GM20000 (cell line): ENCODE measurements at regions not wholly inside any gene's neighbourhood (a gene's known extent, or its start where the extent isn't known, plus 50 kb on each side); places are given as distances from the start of the nearest gene placed in this dataset.

Experiments used
- DNase-seq: peaks from one replicate; pipeline ENCODE4 v3.0.0; 2012; ENCODE audit warnings: low spot score
- CTCF ChIP-seq: IDR thresholded peaks from 2 replicates; pipeline ENCODE4 v1.5.1; 2012; ENCODE audit warnings: mild to moderate bottlenecking, control low read depth; ENCODE audit errors: extremely low read depth, missing control alignments

DNA sequence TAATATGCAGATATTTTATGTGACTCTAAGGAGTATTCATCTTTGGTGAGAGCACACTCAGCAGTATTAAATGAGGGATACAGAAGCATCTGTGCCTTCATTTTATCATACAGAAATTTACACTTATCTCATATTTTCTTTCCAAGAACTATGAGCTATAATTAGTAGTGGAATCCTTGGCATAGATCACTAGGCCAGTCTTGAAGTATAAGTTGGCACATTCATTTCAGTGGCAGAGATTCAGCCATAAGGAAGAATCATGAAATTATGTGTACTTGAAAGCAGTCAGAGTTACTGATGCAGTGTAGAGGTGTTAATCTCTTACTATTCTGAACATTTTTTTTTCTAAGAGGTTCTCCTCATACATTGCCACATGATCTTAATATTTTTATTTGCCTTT lies 393.6 kb upstream of the GOLIM4 start:
- no peak for TF ChIP-seq CTCF
- DNase-seq, result no peak

- no peak for DNase-seq
Observed at GRCh38 chr3:168485936-168486335, 390.2 kb upstream of the GOLIM4 start.

DNA sequence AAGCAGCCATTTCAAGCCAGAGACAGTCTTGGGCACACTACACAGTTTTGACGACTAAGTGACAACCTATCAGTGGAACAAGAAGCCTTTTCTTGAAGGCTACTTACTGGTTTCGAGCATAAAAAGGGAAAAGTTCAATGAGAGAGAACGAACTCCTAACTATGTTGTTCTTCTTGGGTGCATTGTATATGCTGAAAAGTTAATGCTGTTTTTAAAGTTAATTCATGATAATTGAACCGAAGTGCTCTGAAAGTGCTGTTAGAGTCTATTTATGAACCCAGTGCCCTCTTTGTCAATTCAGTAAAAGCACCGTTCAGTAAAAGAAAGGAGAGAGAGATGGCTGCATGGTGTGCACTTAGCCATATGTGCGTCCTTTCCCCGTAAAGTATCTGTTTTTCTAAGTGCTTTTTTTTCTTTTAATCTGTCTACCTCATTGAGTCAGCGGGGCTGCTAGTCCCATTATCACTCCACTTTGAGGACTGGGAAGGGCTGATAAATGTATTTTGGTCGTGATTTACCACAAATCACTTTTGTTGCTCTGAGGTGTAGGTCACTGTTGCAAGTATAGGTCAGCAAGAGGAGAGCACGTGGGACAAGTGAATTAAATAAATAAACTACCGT lies 380.7 kb upstream of the GOLIM4 start:
- TF ChIP-seq CTCF, result no peak
- DNase-seq, result no peak

More at GRCh38 chr3:168485936-168486335, 390.2 kb upstream of the GOLIM4 start:
- no peak for TF ChIP-seq CTCF

DNA sequence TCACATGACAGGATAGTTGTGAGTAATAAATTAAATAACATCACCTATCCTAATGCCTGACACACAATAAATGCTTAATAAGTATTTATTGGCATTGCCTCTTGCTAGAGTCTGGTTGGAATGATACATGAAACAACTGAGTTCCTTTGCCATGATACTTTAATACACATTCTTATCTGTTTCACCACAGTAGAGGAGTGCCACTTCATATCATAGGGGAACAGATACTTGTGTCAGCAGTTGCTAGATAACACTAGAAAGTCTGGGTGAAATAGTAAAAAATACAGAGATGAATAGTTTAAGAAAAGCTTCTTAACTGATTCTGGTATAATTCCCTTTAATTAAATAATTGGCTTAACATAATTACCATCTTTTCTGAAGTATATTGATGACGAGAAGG lies 380.0 kb upstream of the GOLIM4 start:
- TF ChIP-seq CTCF, result no peak
- no peak for DNase-seq

- no peak for DNase-seq
- no peak for TF ChIP-seq CTCF
Observed at GRCh38 chr3:168473334-168473890, 377.7 kb upstream of the GOLIM4 start.

GRCh38 chr3:168472783-168473182 lies 377.1 kb upstream of the GOLIM4 start:
- TF ChIP-seq CTCF, result no peak
- no peak for DNase-seq

DNA sequence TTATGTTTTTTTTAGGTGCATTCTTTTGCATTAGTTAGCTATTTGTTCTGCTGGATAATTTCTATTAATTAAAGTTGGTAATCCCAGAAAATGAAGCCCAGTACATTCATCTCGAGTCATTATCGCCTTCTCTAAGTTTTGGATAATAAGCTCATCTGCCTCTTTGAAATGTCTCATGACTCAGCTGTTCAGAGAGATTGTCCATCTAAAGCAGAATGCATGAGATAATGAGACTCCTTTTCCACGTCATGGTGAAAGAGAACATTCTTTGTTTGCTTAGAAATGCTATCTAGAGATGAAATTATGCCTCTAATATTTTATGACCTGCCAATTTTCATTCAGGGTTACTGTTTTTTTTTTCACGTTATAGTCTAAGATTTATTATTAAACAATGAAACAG lies 374.7 kb upstream of the GOLIM4 start:
- DNase-seq, result no peak
- no peak for TF ChIP-seq CTCF
